ENCODE measurements at regions not wholly inside any gene's neighbourhood (a gene's known extent, or its start where the extent isn't known, plus 50 kb on each side); places are given as distances from the start of the nearest gene placed in this dataset.

GRCh38 chr2:11073776-11074175, 81.5 kb upstream of the SLC66A3 start:
- Histone ChIP-seq H2BK5ac (ENCODE audit: insufficient read length, low read length) (no peak overlapping the region), H2BK12ac (ENCODE audit: insufficient read length, low read depth, low read length) (no peak overlapping the region), H3T11ph (ENCODE audit: low read length) (no peak overlapping the region), H3K4me1 (ENCODE audit: insufficient read depth, low read length) (0 out of 2 replicates have a peak, but pooled peaks cover 3% of the 10 kb centered on the region), H3K79me1 (ENCODE audit: insufficient read depth, low read depth, low read length, poor library complexity, severe bottlenecking) (no peaks in the 10 kb centered on the region), H3K14ac (ENCODE audit: insufficient read depth, low read length) (no peak overlapping the region), H3K27me3 (ENCODE audit: insufficient read depth, low read length) (no peaks in the 10 kb centered on the region), H2BK15ac (ENCODE audit: low read depth, low read length) (no peak overlapping the region), H4K20me1 (ENCODE audit: control insufficient read depth, insufficient read depth, insufficient read length) (no peaks in the 10 kb centered on the region), H4K91ac (ENCODE audit: insufficient read length, low read depth, low read length) (no peak overlapping the region), H3K4me2 (ENCODE audit: insufficient read depth, insufficient read length, low read length) (no peak overlapping the region), H4K5ac (ENCODE audit: insufficient read length, low read depth, low read length) (no peak overlapping the region), H3K79me2 (ENCODE audit: insufficient read depth, low read length) (no peaks in the 10 kb centered on the region), H2BK120ac (ENCODE audit: low read depth, low read length, poor library complexity, severe bottlenecking) (no peak overlapping the region), H2AK5ac (ENCODE audit: insufficient read length, low read length) (no peak overlapping the region), H3K4ac (ENCODE audit: low read depth, low read length) (no peak overlapping the region), H3K9me3 (ENCODE audit: control insufficient read depth, low read depth, low read length) (no peaks in the 10 kb centered on the region), H4K8ac (replicated peaks; ENCODE audit: insufficient read length, low read depth, low read length) (no peak overlapping the region), H3K23me2 (ENCODE audit: insufficient read length, low read depth, low read length, poor library complexity, severe bottlenecking) (no peaks in the 10 kb centered on the region), H2BK20ac (ENCODE audit: low read depth, low read length, poor library complexity, severe bottlenecking) (no peak overlapping the region), H2AFZ (ENCODE audit: low read length) (no peak overlapping the region), H3K27ac (ENCODE audit: insufficient read length, low read depth, low read length) (no peak overlapping the region), H3K18ac (ENCODE audit: insufficient read length, low read depth, low read length) (no peak overlapping the region), H3K9ac (ENCODE audit: extremely low read depth, insufficient read length, low read length) (no peak overlapping the region), H3K23ac (ENCODE audit: insufficient read length, low read depth, low read length) (no peak overlapping the region), H3K56ac (ENCODE audit: insufficient read length, low read depth, low read length) (no peak overlapping the region)
- no peak for TF ChIP-seq CTCF (conservative IDR thresholded peaks at IDR 0.05)
- Mint-ChIP-seq H3K4me1 (peaks cover 24% of the 10 kb centered on the region in 2 experiments), H3K9me3 (peaks cover 2 to 7% of the 10 kb centered on the region in 2 experiments; a peak in 3 of 5 replicates), H3K36me3 (ENCODE audit: insufficient read depth in 1 of 3, low read depth in 3 of 3) (no peaks in the 10 kb centered on the region), H3K4me3 (no peak overlapping the region), H3K27me3 (ENCODE audit: low read depth) (no peaks in the 10 kb centered on the region; the same call in 1 of the 2 replicates), H3K27ac (no peak overlapping the region; a peak in 1 of 7 replicates)
- DNase-seq, result no peak
- no CpG with 5 or more reads among the region's 7 CpGs for WGBS (ENCODE audit: extremely low coverage, insufficient read length, low lambda C conversion rate)
